ENCODE measurements at regions not wholly inside any gene's neighbourhood (a gene's known extent, or its start where the extent isn't known, plus 50 kb on each side); places are given as distances from the start of the nearest gene placed in this dataset.

GRCh38 chr10:78873413-78873812, 195.4 kb upstream of the ZMIZ1 start:
- no peak for TF ChIP-seq CTCF (conservative IDR thresholded peaks at IDR 0.05; ENCODE audit: low read length)
- no peak for TF ChIP-seq EZH2phosphoT487 (IDR thresholded peaks at IDR 0.05; ENCODE audit: borderline replicate concordance, low read depth, low read length)

All from OCI-LY7 (cell line).